MM.1S (cell line): ENCODE measurements at regions not wholly inside any gene's neighbourhood (a gene's known extent, or its start where the extent isn't known, plus 50 kb on each side); places are given as distances from the start of the nearest gene placed in this dataset.

Source experiments
- DNase-seq: peaks from one replicate; pipeline ENCODE4 v3.0.0-alpha.2; 2015
- H2AFZ ChIP-seq: fragments of 300-600 bp; sonication (generic); 2 replicates; pipeline ENCODE4 v1.6.0; 2016; ENCODE audit warnings: antibody characterized with exemption, low read length
- H3F3A ChIP-seq: fragments of 300-600 bp; sonication (generic); 2 replicates; pipeline ENCODE4 v1.6.1; 2016; ENCODE audit warnings: mild to moderate bottlenecking, antibody characterized with exemption, low read length, moderate library complexity, mixed read lengths; ENCODE audit not compliant: insufficient read depth
- H3K27ac ChIP-seq: fragments of 300-600 bp; sonication (generic); 2 replicates; pipeline ENCODE4 v1.5.1; 2016; ENCODE audit warnings: mild to moderate bottlenecking, low read length
- H3K27me3 ChIP-seq: fragments of 300-600 bp; sonication (generic); replicated peaks from 2 replicates; pipeline ENCODE4 v1.6.0; 2016; ENCODE audit warnings: low read length; ENCODE audit not compliant: insufficient read depth
- H3K36me3 ChIP-seq: fragments of 300-600 bp; sonication (generic); replicated peaks from 2 replicates; pipeline ENCODE4 v1.6.1; 2016; ENCODE audit warnings: mild to moderate bottlenecking, low read length, mixed read lengths; ENCODE audit not compliant: insufficient read depth
- H3K4me1 ChIP-seq: fragments of 300-600 bp; sonication (generic); 2 replicates; pipeline ENCODE4 v1.6.1; 2016; ENCODE audit warnings: low read length, mixed read lengths
- H3K4me2 ChIP-seq: fragments of 300-600 bp; sonication (generic); 2 replicates; pipeline ENCODE4 v1.6.0; 2016; ENCODE audit warnings: low read depth, low read length
- H3K4me3 ChIP-seq: fragments of 300-600 bp; sonication (generic); 2 replicates; pipeline ENCODE4 v1.5.1; 2016; ENCODE audit warnings: low read length, mixed read lengths
- H3K79me2 ChIP-seq: fragments of 300-600 bp; sonication (generic); 2 replicates; pipeline ENCODE4 v1.6.1; 2016; ENCODE audit warnings: mixed run types, low read length, mixed read lengths
- H3K9ac ChIP-seq: fragments of 300-600 bp; sonication (generic); 2 replicates; pipeline ENCODE4 v1.6.1; 2016; ENCODE audit warnings: low read length, mixed read lengths
- H3K9me2 ChIP-seq: fragments of 300-600 bp; sonication (generic); replicated peaks from 2 replicates; pipeline ENCODE4 v1.6.1; 2016; ENCODE audit warnings: mild to moderate bottlenecking, low read length, mixed read lengths; ENCODE audit not compliant: insufficient read depth
- H3K9me3 ChIP-seq: fragments of 300-600 bp; sonication (generic); replicated peaks from 2 replicates; pipeline ENCODE4 v1.6.1; 2016; ENCODE audit warnings: mild to moderate bottlenecking, low read length, mixed read lengths; ENCODE audit not compliant: insufficient read depth
- H4K20me1 ChIP-seq: fragments of 300-600 bp; sonication (generic); 2 replicates; pipeline ENCODE4 v1.6.1; 2016; ENCODE audit warnings: mild to moderate bottlenecking, low read length, moderate library complexity, mixed read lengths; ENCODE audit not compliant: insufficient read depth
- EZH2 ChIP-seq: fragments of 300-600 bp; sonication (generic); optimal IDR thresholded peaks from 2 replicates; pipeline ENCODE3; 2017; ENCODE audit warnings: low read depth, mild to moderate bottlenecking, antibody characterized with exemption, low read length, mixed read lengths
- EZH2phosphoT487 ChIP-seq: fragments of 300-600 bp; sonication (generic); IDR thresholded peaks from 2 replicates; pipeline ENCODE4 v1.6.1; 2018; ENCODE audit warnings: antibody characterized with exemption, low read length
- TF ChIP-seq, protein P1 (sequence below): fragments of 300-600 bp; sonication (generic); IDR thresholded peaks from 2 replicates; pipeline ENCODE4 v1.5.1; 2016; ENCODE audit warnings: antibody characterized with exemption, low read length, mixed read lengths

DNA sequence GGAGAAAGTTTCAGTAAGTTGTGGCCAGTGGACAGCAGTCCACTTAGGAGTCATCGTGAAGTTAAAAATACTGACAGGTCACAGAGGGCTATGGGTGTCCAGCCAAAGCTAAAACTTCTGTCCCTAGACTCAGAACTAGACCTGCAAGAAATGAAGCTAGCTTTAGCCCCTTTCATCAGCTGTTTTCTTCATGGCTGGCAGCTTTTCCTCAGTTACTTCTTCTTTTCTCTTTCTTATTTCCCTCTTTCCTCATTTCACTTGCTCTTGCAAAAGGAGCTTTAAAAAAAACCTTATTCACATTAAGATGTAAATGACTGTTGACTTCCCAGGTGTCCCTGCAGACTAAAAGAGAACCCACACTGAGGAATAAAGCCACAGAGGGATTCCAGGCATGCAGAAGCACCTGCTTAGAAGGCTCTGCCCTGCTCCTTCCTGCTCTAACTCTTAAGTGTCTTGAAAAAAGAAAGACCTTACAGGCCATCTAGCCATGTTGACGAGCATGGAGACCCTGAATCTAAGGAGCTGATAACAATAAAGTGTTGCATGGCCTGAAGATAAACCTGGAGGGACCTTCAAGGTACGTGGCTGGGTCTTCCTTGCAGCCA, 69.7 kb upstream of the CCND2 start:
- H4K20me1 ChIP-seq = no peaks in the 10 kb centered on the region
- no peak for DNase-seq
- no peaks in the 10 kb centered on the region for H3K9me3 ChIP-seq
- no peak overlapping the region for H3K27ac ChIP-seq
- TF ChIP-seq EZH2phosphoT487 = no peak
- TF ChIP-seq EZH2 = no peak
- TF ChIP-seq, protein P1, sequence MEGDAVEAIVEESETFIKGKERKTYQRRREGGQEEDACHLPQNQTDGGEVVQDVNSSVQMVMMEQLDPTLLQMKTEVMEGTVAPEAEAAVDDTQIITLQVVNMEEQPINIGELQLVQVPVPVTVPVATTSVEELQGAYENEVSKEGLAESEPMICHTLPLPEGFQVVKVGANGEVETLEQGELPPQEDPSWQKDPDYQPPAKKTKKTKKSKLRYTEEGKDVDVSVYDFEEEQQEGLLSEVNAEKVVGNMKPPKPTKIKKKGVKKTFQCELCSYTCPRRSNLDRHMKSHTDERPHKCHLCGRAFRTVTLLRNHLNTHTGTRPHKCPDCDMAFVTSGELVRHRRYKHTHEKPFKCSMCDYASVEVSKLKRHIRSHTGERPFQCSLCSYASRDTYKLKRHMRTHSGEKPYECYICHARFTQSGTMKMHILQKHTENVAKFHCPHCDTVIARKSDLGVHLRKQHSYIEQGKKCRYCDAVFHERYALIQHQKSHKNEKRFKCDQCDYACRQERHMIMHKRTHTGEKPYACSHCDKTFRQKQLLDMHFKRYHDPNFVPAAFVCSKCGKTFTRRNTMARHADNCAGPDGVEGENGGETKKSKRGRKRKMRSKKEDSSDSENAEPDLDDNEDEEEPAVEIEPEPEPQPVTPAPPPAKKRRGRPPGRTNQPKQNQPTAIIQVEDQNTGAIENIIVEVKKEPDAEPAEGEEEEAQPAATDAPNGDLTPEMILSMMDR = no peak
- H3K79me2 ChIP-seq = no peaks in the 10 kb centered on the region
- no peaks in the 10 kb centered on the region for H3F3A ChIP-seq
- H3K36me3 ChIP-seq = no peaks in the 10 kb centered on the region
- no peak overlapping the region for H3K4me2 ChIP-seq
- H3K4me3 ChIP-seq = no peak overlapping the region
- H3K4me1 ChIP-seq = no peaks in the 10 kb centered on the region
- H3K27me3 ChIP-seq = no peaks in the 10 kb centered on the region
- H2AFZ ChIP-seq = no peak overlapping the region
- no peak overlapping the region for H3K9ac ChIP-seq
- H3K9me2 ChIP-seq = no peaks in the 10 kb centered on the region

DNA sequence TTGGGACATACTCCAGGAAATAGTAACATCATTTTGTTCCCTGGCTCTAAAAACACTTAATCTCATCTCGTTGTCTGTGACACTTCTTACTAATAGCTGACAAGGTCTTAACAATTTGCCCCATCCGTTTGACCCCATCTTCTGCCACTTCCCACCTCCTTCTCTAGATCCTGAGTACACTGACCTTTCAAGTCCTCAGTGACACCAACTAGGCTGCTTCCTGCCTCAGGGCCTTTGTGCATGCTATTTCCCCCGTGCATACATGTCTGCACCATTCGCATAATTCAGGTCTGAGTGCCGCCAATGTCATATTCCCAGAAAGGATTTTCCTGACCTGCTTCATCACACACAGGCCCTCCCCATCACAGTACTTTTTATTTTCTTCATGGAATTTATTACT, 70.6 kb upstream of the CCND2 start:
- H3K4me1 ChIP-seq = no peaks in the 10 kb centered on the region
- H3K4me3 ChIP-seq = no peak overlapping the region
- no peak overlapping the region for H3K27ac ChIP-seq
- no peak overlapping the region for H3K9ac ChIP-seq
- H3K4me2 ChIP-seq = no peak overlapping the region
- no peaks in the 10 kb centered on the region for H3K79me2 ChIP-seq
- H4K20me1 ChIP-seq = no peaks in the 10 kb centered on the region
- TF ChIP-seq, protein P1 = no peak
- TF ChIP-seq EZH2 = no peak
- TF ChIP-seq EZH2phosphoT487 = no peak
- no peaks in the 10 kb centered on the region for H3F3A ChIP-seq
- no peaks in the 10 kb centered on the region for H3K9me2 ChIP-seq
- H3K27me3 ChIP-seq = no peaks in the 10 kb centered on the region
- H3K9me3 ChIP-seq = no peaks in the 10 kb centered on the region
- H3K36me3 ChIP-seq = no peaks in the 10 kb centered on the region
- no peak overlapping the region for H2AFZ ChIP-seq
- DNase-seq = no peak

DNA sequence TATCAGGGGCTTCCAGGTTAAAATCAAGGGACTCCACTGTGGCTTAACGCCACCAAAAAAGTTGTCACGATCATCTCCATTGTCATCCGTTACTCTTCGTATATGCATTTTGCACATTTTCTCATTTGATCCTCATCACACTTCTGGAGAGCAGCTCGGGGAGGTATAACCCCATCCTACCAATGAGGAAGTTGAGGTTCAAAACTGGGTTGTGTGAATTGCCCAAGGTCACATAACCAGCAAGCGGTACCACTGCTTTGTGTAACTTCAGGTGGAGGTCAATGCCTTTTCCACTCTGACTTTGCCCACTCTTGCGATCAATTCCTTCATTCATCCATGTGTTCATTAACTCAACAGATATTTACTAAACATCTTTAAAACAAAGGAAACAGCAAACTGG, 71.1 kb upstream of the CCND2 start:
- Histone ChIP-seq H3K79me2 (no peaks in the 10 kb centered on the region), H3K9me3 (no peaks in the 10 kb centered on the region), H3F3A (no peaks in the 10 kb centered on the region), H3K27ac (no peak overlapping the region), H4K20me1 (no peaks in the 10 kb centered on the region), H3K27me3 (no peaks in the 10 kb centered on the region), H3K4me1 (no peaks in the 10 kb centered on the region), H3K4me3 (no peak overlapping the region), H3K36me3 (no peaks in the 10 kb centered on the region), H3K9me2 (no peaks in the 10 kb centered on the region), H3K4me2 (no peak overlapping the region), H3K9ac (no peak overlapping the region), H2AFZ (no peak overlapping the region)
- DNase-seq = no peak
- TF ChIP-seq EZH2phosphoT487 = no peak
- TF ChIP-seq, protein P1 = no peak
- no peak for TF ChIP-seq EZH2
